K562 (cell line): ENCODE measurements at regions not wholly inside any gene's neighbourhood (a gene's known extent, or its start where the extent isn't known, plus 50 kb on each side); places are given as distances from the start of the nearest gene placed in this dataset.

Source experiments
- ATAC-seq: fragments of 200-7000 bp; cut with Tn5 transposase; 3 replicates; pipeline ENCODE4 v1.9.1; 2020; ENCODE audit warnings: moderate library complexity
- BruUV-seq: library from RNA; stranded (reverse); fragments of 400-500 nt; replicated peaks from 2 replicates; lab custom pipeline; 2021; lab: Mats Ljungman, UMichigan
- CTCF ChIA-PET: fragments of 300-600 bp; formaldehyde crosslinking; extraction: SDS; loops from one replicate; lab custom pipeline; 2021; ENCODE audit warnings: low intra/inter-chr PET ratio; lab: Yijun Ruan, JAX
- POLR2A ChIA-PET: fragments of 300-600, 350-650 bp; sonication (Branson Sonifier 250); formaldehyde crosslinking; extraction: SDS; loops from one replicate; lab custom pipeline; 2021; ENCODE audit warnings: antibody characterized with exemption, inconsistent platforms; lab: Yijun Ruan, JAX
- DNase-seq, 4 experiments: peaks; one replicate each; pipeline versions ENCODE4 v3.0.0 to v3.0.0-alpha.2; 2011 to 2018; ENCODE audit warnings: low spot score in 3 of 4, mixed read lengths in 3 of 4; ENCODE audit errors: extremely low read depth in 1 of 4
- FAIRE-seq: peaks from 2 replicates; lab custom pipeline; 2011; peaks lifted over from hg19 to GRCh38; lab: Jason Lieb, UNC
- H2AFZ ChIP-seq: 2 replicates; pipeline ENCODE4 v1.6.0; 2011; ENCODE audit warnings: low read depth, low read length, control low read depth, inconsistent platforms
- H3K27ac ChIP-seq: fragments of 200-600 bp; 3 replicates; pipeline ENCODE4 v1.8.0; 2011; ENCODE audit warnings: low read depth, mild to moderate bottlenecking, control low read depth, inconsistent platforms, low read length, moderate library complexity, mixed read lengths; ENCODE audit errors: extremely low read depth
- H3K27me3 ChIP-seq, 2 experiments: fragments of 300-600 bp in 1 of 2; 2 replicates in 1 of 2; 3 replicates in 1 of 2; pipeline versions ENCODE4 v1.6.0 to v1.8.0; 2011; ENCODE audit warnings: inconsistent platforms in 2 of 2, low read length in 2 of 2, mild to moderate bottlenecking in 1 of 2, mixed read lengths in 1 of 2, moderate library complexity in 1 of 2; ENCODE audit not compliant: control insufficient read depth in 2 of 2, insufficient read depth in 2 of 2
- H3K36me3 ChIP-seq: fragments of 300-600 bp; 3 replicates; pipeline ENCODE4 v1.8.0; 2011; ENCODE audit warnings: mild to moderate bottlenecking, low read length, inconsistent platforms; ENCODE audit not compliant: control insufficient read depth, insufficient read depth
- H3K4me1 ChIP-seq, 2 experiments: fragments of 200-600 bp in 1 of 2; replicated peaks in 1 of 2; 2 replicates in 1 of 2; 3 replicates in 1 of 2; pipeline versions ENCODE4 v1.5.1 to v1.8.0; 2011; ENCODE audit warnings: inconsistent platforms in 2 of 2, low read length in 2 of 2, mild to moderate bottlenecking in 1 of 2, mixed read lengths in 1 of 2, moderate library complexity in 1 of 2; ENCODE audit not compliant: control insufficient read depth in 2 of 2, insufficient read depth in 2 of 2
- H3K4me2 ChIP-seq: 2 replicates; pipeline ENCODE4 v1.6.1; 2011; ENCODE audit warnings: low read length, control low read depth, inconsistent platforms, mixed read lengths; ENCODE audit not compliant: insufficient read depth
- H3K4me3 ChIP-seq: fragments of 200-600 bp; sonication (generic), shearing (Covaris generic); 2 replicates; pipeline ENCODE4 v1.5.1; 2016; ENCODE audit warnings: control low read depth, inconsistent platforms
- H3K79me2 ChIP-seq: fragments of 200-600 bp; 3 replicates; pipeline ENCODE4 v1.8.0; 2011; ENCODE audit warnings: low read length, inconsistent platforms; ENCODE audit not compliant: control insufficient read depth, insufficient read depth
- H3K9ac ChIP-seq, 2 experiments: 2 replicates each; pipeline versions ENCODE4 v1.6.0 to v1.6.1; 2011; ENCODE audit warnings: low read depth in 2 of 2, low read length in 2 of 2, control low read depth in 1 of 2, inconsistent platforms in 1 of 2, mild to moderate bottlenecking in 1 of 2, mixed read lengths in 1 of 2; ENCODE audit not compliant: insufficient read depth in 1 of 2
- H3K9me1 ChIP-seq: one replicate; pipeline ENCODE4 v1.6.0; 2011; ENCODE audit warnings: inconsistent platforms, mild to moderate bottlenecking, low read length, moderate library complexity; ENCODE audit not compliant: control insufficient read depth, insufficient read depth
- H3K9me3 ChIP-seq: replicated peaks from 2 replicates; pipeline ENCODE4 v1.5.1; 2011; ENCODE audit warnings: low read depth, low read length, inconsistent platforms; ENCODE audit not compliant: control insufficient read depth, insufficient read depth
- H4K20me1 ChIP-seq: replicated peaks from 2 replicates; pipeline ENCODE4 v1.6.1; 2011; ENCODE audit warnings: low read length, inconsistent platforms, mixed read lengths; ENCODE audit not compliant: control insufficient read depth, insufficient read depth
- EHMT2 ChIP-seq: fragments of 450-650 bp; IDR thresholded peaks from 2 replicates; pipeline ENCODE4 v1.6.1; 2018; ENCODE audit warnings: antibody characterized with exemption
- HMG20A ChIP-seq: fragments of 450-650 bp; formaldehyde crosslinking; conservative IDR thresholded peaks from 2 replicates; pipeline ENCODE4 v1.4.0; 2020; ENCODE audit warnings: mild to moderate bottlenecking, mixed read lengths
- HNRNPLL ChIP-seq: fragments of 200-400 bp; formaldehyde crosslinking; IDR thresholded peaks from 2 replicates; pipeline ENCODE4 v1.6.1; 2017; ENCODE audit warnings: low read length, low read depth, mild to moderate bottlenecking; ENCODE audit not compliant: poor library complexity, severe bottlenecking
- KLF13 ChIP-seq: fragments of 450-650 bp; IDR thresholded peaks from 2 replicates; pipeline ENCODE4 v1.6.1; 2016; ENCODE audit warnings: missing genetic modification characterization, low read depth, mild to moderate bottlenecking, missing compliant biosample characterization, moderate library complexity, borderline replicate concordance
- PHF21A ChIP-seq: fragments of 450-650 bp; IDR thresholded peaks from 2 replicates; pipeline ENCODE4 v1.6.1; 2017; ENCODE audit warnings: low read depth, borderline replicate concordance
- ZNF143 ChIP-seq: sonication (generic); formaldehyde crosslinking; IDR thresholded peaks from 2 replicates; pipeline ENCODE4 v1.9.0; 2022; ENCODE audit warnings: mild to moderate bottlenecking, missing genetic modification reagents
- WGBS: fragments of 100-300 bp; shearing (Covaris generic); methylation state at CpG from one replicate; pipeline ENCODE4 v1.1.6; 2016; ENCODE audit warnings: low coverage, mixed read lengths; ENCODE audit not compliant: insufficient coverage; ENCODE audit errors: missing lambda C conversion rate; 5-methylcytosine and 5-hydroxymethylcytosine counted together
- in situ Hi-C: fragments of 300-500 bp; cut with MboI; formaldehyde crosslinking; loops from 4 replicates; pipeline ENCODE4 v1.15.0; 2018; ENCODE audit warnings: inconsistent platforms, mixed read lengths
- intact Hi-C: fragments of 100-400 bp; cut with micrococcal nuclease; formaldehyde crosslinking; loops from 2 replicates; pipeline ENCODE4 v1.14.2; 2022
- TF ChIP-seq, protein P1 (sequence below): sonication (generic); formaldehyde crosslinking; IDR thresholded peaks from 2 replicates; pipeline ENCODE4 v1.8.1; 2022; ENCODE audit warnings: missing genetic modification reagents
- TF ChIP-seq, protein P2 (sequence below): fragments of 250-450 bp; sonication (Bioruptor Pico); IDR thresholded peaks from 2 replicates; pipeline ENCODE4 v1.8.0; 2022; ENCODE audit warnings: moderate library complexity, mild to moderate bottlenecking, inconsistent platforms
- TF ChIP-seq, protein P3 (sequence below): fragments of 250-450 bp; sonication (Bioruptor Pico); IDR thresholded peaks from 2 replicates; pipeline ENCODE4 v1.9.0; 2021; ENCODE audit warnings: mild to moderate bottlenecking, inconsistent platforms
- TF ChIP-seq, protein P4 (sequence below): fragments of 250-450 bp; sonication (Bioruptor Pico); IDR thresholded peaks from 2 replicates; pipeline ENCODE4 v1.4.0; 2020

DNA sequence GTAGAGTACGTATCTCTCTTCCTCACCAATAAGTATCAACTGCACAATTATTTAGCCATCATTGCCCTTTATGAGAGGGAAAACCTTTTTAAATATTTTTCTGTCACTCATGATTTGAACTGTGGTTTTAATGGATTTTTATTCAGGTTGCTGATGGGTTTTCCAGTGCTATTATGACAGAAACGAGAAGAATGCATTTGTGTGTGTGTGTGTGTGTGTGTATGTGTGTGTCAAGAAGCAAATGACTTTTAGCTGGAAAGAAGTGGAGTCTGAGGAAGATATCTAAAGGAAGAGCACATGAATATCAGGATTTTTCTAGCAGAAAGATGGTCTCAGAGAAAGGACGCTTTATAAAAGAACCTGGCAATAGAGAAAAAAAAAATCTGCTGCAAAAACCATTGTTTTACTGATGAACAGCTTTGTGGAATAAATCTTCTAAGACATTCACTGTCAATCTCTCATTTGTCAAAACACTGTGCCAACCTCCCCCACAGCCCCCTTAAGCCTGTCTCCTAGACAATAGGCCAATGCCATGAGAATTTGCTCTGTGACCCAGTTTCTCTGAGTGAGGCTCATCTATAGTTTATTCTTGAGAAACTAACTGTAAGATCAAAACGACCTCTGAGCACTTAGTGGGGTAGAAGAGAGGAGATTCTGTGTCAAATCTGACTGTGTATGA lies 417.7 kb downstream of the FLRT2 start:
- no peak overlapping the region for H3K27ac ChIP-seq
- H3K9me1 ChIP-seq, result no peaks in the 10 kb centered on the region
- POLR2A ChIA-PET, result no interaction called here
- no peak overlapping the region for H3K4me2 ChIP-seq
- H3K4me3 ChIP-seq, result no peak overlapping the region
- no peaks in the 10 kb centered on the region for H3K27me3 ChIP-seq
- H4K20me1 ChIP-seq, result no peaks in the 10 kb centered on the region
- DNase-seq (no peak), ATAC-seq (no peak), FAIRE-seq (no peak)
- in situ Hi-C loops (no loop called here), intact Hi-C loops (no loop called here)
- H2AFZ ChIP-seq, result no peak overlapping the region
- no peaks in the 10 kb centered on the region for H3K79me2 ChIP-seq
- H3K9me3 ChIP-seq, result no peaks in the 10 kb centered on the region
- CTCF ChIA-PET, result no interaction called here
- H3K4me1 ChIP-seq, result no peaks in the 10 kb centered on the region
- WGBS, result 7% methylated on average over 2 of the region's 4 CpGs
- H3K36me3 ChIP-seq, result no peaks in the 10 kb centered on the region
- no TSS peak for BruUV-seq
- H3K9ac ChIP-seq, result no peak overlapping the region
- TF ChIP-seq, protein P1, sequence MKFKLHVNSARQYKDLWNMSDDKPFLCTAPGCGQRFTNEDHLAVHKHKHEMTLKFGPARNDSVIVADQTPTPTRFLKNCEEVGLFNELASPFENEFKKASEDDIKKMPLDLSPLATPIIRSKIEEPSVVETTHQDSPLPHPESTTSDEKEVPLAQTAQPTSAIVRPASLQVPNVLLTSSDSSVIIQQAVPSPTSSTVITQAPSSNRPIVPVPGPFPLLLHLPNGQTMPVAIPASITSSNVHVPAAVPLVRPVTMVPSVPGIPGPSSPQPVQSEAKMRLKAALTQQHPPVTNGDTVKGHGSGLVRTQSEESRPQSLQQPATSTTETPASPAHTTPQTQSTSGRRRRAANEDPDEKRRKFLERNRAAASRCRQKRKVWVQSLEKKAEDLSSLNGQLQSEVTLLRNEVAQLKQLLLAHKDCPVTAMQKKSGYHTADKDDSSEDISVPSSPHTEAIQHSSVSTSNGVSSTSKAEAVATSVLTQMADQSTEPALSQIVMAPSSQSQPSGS (CRISPR knock-in tag), result no peak
- TF ChIP-seq, protein P2, sequence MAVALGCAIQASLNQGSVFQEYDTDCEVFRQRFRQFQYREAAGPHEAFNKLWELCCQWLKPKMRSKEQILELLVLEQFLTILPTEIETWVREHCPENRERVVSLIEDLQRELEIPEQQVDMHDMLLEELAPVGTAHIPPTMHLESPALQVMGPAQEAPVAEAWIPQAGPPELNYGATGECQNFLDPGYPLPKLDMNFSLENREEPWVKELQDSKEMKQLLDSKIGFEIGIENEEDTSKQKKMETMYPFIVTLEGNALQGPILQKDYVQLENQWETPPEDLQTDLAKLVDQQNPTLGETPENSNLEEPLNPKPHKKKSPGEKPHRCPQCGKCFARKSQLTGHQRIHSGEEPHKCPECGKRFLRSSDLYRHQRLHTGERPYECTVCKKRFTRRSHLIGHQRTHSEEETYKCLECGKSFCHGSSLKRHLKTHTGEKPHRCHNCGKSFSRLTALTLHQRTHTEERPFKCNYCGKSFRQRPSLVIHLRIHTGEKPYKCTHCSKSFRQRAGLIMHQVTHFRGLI (CRISPR knock-in tag), result no peak
- TF ChIP-seq, protein P3, sequence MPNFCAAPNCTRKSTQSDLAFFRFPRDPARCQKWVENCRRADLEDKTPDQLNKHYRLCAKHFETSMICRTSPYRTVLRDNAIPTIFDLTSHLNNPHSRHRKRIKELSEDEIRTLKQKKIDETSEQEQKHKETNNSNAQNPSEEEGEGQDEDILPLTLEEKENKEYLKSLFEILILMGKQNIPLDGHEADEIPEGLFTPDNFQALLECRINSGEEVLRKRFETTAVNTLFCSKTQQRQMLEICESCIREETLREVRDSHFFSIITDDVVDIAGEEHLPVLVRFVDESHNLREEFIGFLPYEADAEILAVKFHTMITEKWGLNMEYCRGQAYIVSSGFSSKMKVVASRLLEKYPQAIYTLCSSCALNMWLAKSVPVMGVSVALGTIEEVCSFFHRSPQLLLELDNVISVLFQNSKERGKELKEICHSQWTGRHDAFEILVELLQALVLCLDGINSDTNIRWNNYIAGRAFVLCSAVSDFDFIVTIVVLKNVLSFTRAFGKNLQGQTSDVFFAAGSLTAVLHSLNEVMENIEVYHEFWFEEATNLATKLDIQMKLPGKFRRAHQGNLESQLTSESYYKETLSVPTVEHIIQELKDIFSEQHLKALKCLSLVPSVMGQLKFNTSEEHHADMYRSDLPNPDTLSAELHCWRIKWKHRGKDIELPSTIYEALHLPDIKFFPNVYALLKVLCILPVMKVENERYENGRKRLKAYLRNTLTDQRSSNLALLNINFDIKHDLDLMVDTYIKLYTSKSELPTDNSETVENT, result no peak
- TF ChIP-seq KLF13 (tag), result no peak
- no peak for TF ChIP-seq HNRNPLL
- TF ChIP-seq, protein P4, sequence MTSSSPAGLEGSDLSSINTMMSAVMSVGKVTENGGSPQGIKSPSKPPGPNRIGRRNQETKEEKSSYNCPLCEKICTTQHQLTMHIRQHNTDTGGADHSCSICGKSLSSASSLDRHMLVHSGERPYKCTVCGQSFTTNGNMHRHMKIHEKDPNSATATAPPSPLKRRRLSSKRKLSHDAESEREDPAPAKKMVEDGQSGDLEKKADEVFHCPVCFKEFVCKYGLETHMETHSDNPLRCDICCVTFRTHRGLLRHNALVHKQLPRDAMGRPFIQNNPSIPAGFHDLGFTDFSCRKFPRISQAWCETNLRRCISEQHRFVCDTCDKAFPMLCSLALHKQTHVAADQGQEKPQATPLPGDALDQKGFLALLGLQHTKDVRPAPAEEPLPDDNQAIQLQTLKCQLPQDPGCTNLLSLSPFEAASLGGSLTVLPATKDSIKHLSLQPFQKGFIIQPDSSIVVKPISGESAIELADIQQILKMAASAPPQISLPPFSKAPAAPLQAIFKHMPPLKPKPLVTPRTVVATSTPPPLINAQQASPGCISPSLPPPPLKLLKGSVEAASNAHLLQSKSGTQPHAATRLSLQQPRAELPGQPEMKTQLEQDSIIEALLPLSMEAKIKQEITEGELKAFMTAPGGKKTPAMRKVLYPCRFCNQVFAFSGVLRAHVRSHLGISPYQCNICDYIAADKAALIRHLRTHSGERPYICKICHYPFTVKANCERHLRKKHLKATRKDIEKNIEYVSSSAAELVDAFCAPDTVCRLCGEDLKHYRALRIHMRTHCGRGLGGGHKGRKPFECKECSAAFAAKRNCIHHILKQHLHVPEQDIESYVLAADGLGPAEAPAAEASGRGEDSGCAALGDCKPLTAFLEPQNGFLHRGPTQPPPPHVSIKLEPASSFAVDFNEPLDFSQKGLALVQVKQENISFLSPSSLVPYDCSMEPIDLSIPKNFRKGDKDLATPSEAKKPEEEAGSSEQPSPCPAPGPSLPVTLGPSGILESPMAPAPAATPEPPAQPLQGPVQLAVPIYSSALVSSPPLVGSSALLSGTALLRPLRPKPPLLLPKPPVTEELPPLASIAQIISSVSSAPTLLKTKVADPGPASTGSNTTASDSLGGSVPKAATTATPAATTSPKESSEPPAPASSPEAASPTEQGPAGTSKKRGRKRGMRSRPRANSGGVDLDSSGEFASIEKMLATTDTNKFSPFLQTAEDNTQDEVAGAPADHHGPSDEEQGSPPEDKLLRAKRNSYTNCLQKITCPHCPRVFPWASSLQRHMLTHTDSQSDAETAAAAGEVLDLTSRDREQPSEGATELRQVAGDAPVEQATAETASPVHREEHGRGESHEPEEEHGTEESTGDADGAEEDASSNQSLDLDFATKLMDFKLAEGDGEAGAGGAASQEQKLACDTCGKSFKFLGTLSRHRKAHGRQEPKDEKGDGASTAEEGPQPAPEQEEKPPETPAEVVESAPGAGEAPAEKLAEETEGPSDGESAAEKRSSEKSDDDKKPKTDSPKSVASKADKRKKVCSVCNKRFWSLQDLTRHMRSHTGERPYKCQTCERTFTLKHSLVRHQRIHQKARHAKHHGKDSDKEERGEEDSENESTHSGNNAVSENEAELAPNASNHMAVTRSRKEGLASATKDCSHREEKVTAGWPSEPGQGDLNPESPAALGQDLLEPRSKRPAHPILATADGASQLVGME (CRISPR knock-in tag), result no peak
- no peak for TF ChIP-seq PHF21A
- no peak for TF ChIP-seq EHMT2
- TF ChIP-seq ZNF143 (CRISPR knock-in tag), result no peak
- no peak for TF ChIP-seq HMG20A (CRISPR knock-in tag)
